Common myeloid progenitor, CD34-positive (primary cell): ENCODE measurements at regions not wholly inside any gene's neighbourhood (a gene's known extent, or its start where the extent isn't known, plus 50 kb on each side); places are given as distances from the start of the nearest gene placed in this dataset.
A peak's percentile ranks its signal among the peaks of the same experiment; 100 is the strongest.
"Not testable (repeated sequence)": the region's sequence is repeated elsewhere in the genome, so short reads cannot be mapped to it uniquely, and the experiment has no call there.

Source experiments
- CTCF ChIA-PET: fragments of 350-600 bp; sonication (Branson Sonifier 250); formaldehyde crosslinking; loops from one replicate; lab custom pipeline; 2021; ENCODE audit warnings: antibody characterized with exemption; lab: Charles Lee
- POLR2A ChIA-PET: fragments of 350-600 bp; sonication (Branson Sonifier 250); formaldehyde crosslinking; loops from one replicate; lab custom pipeline; 2021; ENCODE audit warnings: antibody characterized with exemption; lab: Charles Lee
- DNase-seq, 3 donors: peaks; one replicate each; pipeline versions ENCODE4 v3.0.0 to v3.0.0-alpha.2; 2013
- H3K27ac ChIP-seq, 2 experiments: 1 replicate in 1 of 2; 2 replicates in 1 of 2; pipeline ENCODE4 v1.7.0; 2013; ENCODE audit warnings: inconsistent platforms in 2 of 2, low read length in 2 of 2, mild to moderate bottlenecking in 2 of 2, low read depth in 1 of 2, moderate library complexity in 1 of 2; ENCODE audit not compliant: severe bottlenecking in 2 of 2, insufficient read depth in 1 of 2, poor library complexity in 1 of 2
- H3K27me3 ChIP-seq, 5 experiments: replicated peaks in 2 of 5; 1 replicate in 3 of 5; 2 replicates in 2 of 5; pipeline versions ENCODE4 v1.6.1 to v1.7.0; 2013; ENCODE audit warnings: low read length in 4 of 5, mild to moderate bottlenecking in 2 of 5, moderate library complexity in 2 of 5, inconsistent platforms in 1 of 5; ENCODE audit not compliant: insufficient read depth in 5 of 5, control insufficient read depth in 4 of 5
- H3K36me3 ChIP-seq, 4 experiments: 1 replicate in 2 of 4; 2 replicates in 2 of 4; pipeline versions ENCODE4 v1.6.1 to v1.7.0; 2013; ENCODE audit warnings: low read length in 3 of 4, control low read depth in 1 of 4, mild to moderate bottlenecking in 1 of 4; ENCODE audit not compliant: control insufficient read depth in 4 of 4, insufficient read depth in 4 of 4
- H3K4me1 ChIP-seq, 4 experiments: 1 replicate in 3 of 4; 2 replicates in 1 of 4; pipeline versions ENCODE4 v1.6.1 to v1.7.1; 2013; ENCODE audit warnings: low read length in 3 of 4, mild to moderate bottlenecking in 3 of 4, control low read depth in 1 of 4, inconsistent platforms in 1 of 4, moderate library complexity in 1 of 4; ENCODE audit not compliant: control insufficient read depth in 4 of 4, insufficient read depth in 4 of 4; ENCODE audit errors: control extremely low read depth in 1 of 4
- H3K4me3 ChIP-seq, 7 experiments: 1 replicate in 4 of 7; 2 replicates in 3 of 7; pipeline versions ENCODE4 v1.5.1 to v1.7.0; 2013; ENCODE audit warnings: mild to moderate bottlenecking in 7 of 7, low read length in 6 of 7, moderate library complexity in 6 of 7, inconsistent platforms in 2 of 7, low read depth in 2 of 7, control low read depth in 1 of 7; ENCODE audit not compliant: insufficient read depth in 4 of 7, control insufficient read depth in 1 of 7; ENCODE audit errors: extremely low read depth in 1 of 7
- H3K9me3 ChIP-seq, 5 experiments: 1 replicate in 4 of 5; 2 replicates in 1 of 5; pipeline versions ENCODE4 v1.6.1 to v1.7.1; 2013; ENCODE audit warnings: low read length in 4 of 5, mild to moderate bottlenecking in 2 of 5, inconsistent platforms in 1 of 5, low read depth in 1 of 5, moderate library complexity in 1 of 5; ENCODE audit not compliant: control insufficient read depth in 4 of 5, insufficient read depth in 2 of 5; ENCODE audit errors: control extremely low read depth in 1 of 5
- WGBS: methylation state at CpG from one replicate; pipeline ENCODE4 v1.1.5; 2013; ENCODE audit not compliant: insufficient coverage; 5-methylcytosine and 5-hydroxymethylcytosine counted together

DNA sequence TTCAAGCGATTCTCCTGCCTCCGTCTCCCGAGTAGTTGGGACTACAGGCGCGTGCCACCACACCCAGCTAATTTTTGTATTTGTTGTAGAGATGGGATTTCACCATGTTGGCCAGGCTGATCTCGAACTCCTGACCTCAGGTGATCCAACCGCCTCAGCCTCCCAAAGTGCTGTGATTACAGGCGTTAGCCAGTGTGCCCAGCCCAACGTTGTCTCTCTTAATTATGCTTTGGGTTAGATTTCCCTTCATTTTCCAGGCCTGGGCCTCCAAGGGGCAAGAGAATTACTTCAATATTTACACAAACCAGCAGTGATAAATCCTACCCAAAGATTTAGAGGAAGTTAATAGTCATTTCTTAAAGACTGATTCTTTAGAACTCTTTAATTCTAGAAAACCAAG, 186.7 kb upstream of the PHF14 start:
- H3K27me3 ChIP-seq, H3K27ac ChIP-seq, H3K9me3 ChIP-seq, DNase-seq, H3K4me1 ChIP-seq, H3K4me3 ChIP-seq, CTCF ChIA-PET, POLR2A ChIA-PET, H3K36me3 ChIP-seq: not testable (repeated sequence)
- 100% methylated on average over 5 of the region's 9 CpGs for WGBS

DNA sequence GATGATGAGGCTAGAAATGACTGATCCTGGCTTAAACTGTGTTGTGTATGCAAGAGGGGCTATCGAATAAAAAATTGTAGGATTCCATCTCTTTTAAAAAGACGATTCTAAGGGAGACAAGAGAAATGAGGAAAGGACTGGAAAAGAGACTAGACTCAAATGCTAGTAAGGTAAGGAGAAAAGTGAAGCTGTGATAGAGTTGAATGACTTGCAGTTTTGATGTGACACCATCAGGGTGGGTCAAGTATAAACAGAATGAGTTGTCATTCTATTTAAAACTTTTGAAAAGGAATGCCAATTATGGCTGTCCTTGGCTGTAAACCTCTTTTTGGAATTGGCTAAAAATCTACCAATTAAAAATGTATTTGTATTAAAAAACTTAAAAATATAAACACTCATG, 184.5 kb upstream of the PHF14 start:
- no peak for DNase-seq
- CTCF ChIA-PET, result no interaction called here
- POLR2A ChIA-PET, result no interaction called here
- no peak overlapping the region for H3K27ac ChIP-seq
- H3K4me3 ChIP-seq, result no peak overlapping the region
- no peaks in the 10 kb centered on the region for H3K4me1 ChIP-seq
- no peaks in the 10 kb centered on the region for H3K9me3 ChIP-seq
- WGBS, result 88% methylated on average over 2 of the region's 2 CpGs
- no peaks in the 10 kb centered on the region for H3K27me3 ChIP-seq
- no peaks in the 10 kb centered on the region for H3K36me3 ChIP-seq

DNA sequence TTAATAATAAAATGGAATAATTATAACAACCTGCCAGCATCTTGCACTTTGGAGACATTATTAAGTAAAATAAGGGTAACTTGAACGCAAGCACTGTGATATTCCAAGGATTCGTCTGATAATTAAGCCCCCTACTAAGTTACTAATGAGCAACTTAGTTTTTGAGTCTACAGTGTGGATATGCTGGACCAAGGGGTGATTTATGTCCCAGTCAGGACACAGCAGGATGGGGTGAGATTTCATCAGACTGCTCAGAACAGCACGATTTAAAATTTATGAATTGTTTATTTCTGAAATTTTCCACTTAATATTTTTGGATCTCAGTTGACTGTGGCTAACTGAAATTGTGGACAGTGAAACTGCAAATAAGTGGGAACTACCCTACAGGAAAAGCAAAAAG, 182.8 kb upstream of the PHF14 start:
- POLR2A ChIA-PET, result no interaction called here
- WGBS, result 100% methylated on average over 1 of the region's 3 CpGs

DNA sequence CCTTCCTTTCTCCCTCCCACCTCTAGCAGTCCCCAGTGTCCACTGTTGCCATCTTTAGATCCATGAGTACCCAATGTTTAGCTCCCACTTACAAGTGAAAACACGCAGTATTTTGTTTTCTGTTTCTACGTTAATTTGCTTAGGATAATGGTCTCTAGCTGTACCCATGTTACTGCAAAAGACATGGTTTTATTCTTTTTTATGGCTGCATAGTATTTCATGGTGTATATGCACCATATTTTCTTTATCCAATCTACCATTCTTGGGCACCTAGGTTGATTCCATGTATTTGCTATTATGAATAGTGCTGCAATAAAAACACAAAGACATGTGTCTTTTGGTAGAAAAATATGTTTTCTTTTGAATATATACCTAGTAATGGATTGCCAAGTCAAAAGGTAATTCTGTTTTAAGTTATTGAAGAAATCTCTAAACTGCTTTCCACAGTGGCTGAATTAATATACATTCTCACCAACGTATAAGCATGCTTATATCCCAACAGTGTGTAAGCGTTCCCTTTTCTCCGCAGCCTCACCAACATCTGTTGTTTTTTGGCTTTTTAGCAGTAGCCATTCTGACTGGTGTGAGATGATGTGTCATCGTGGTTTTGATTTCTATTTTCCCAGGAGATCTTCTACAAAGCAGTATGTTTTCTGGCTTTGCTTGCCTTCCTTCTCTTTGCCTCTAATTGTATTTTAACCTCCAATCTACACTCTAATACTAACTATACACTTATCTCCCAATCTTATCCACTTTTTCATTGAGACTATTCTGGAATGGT, 179.5 kb upstream of the PHF14 start:
- ChIA-PET POLR2A (no interaction called here), CTCF (no interaction called here)
- Histone ChIP-seq H3K27ac (no peak overlapping the region), H3K4me3 (no peak overlapping the region), H3K27me3 (no peaks in the 10 kb centered on the region), H3K9me3 (peaks cover 0 to 4% (median 0%) of the 10 kb centered on the region in 5 experiments), H3K4me1 (peaks cover 0 to 4% (median 1%) of the 10 kb centered on the region in 4 experiments), H3K36me3 (no peaks in the 10 kb centered on the region)
- 79% methylated on average over 5 of the region's 6 CpGs for WGBS
- DNase-seq, result peak; percentile 6 to 57 (median 55)

More for the DNA sequence above, 182.8 kb upstream of the PHF14 start:
- Histone ChIP-seq H3K4me1 (peaks cover 0 to 4% (median 1%) of the 10 kb centered on the region in 4 experiments), H3K9me3 (peaks cover 0 to 2% (median 0%) of the 10 kb centered on the region in 5 experiments), H3K27me3 (no peaks in the 10 kb centered on the region), H3K4me3 (no peak overlapping the region), H3K36me3 (no peaks in the 10 kb centered on the region), H3K27ac (no peak overlapping the region)
- CTCF ChIA-PET, result no interaction called here
- DNase-seq, result no peak

GRCh38 chr7:10797157-10797556, 176.5 kb upstream of the PHF14 start:
- 100% methylated on average over 1 of the region's 1 CpG for WGBS
- H3K27me3 ChIP-seq, result no peaks in the 10 kb centered on the region
- no peak overlapping the region for H3K27ac ChIP-seq
- no peak for DNase-seq
- H3K9me3 ChIP-seq, result peaks cover 0 to 4% (median 0%) of the 10 kb centered on the region in 5 experiments
- no peaks in the 10 kb centered on the region for H3K36me3 ChIP-seq
- POLR2A ChIA-PET, result no interaction called here
- H3K4me3 ChIP-seq, result no peak overlapping the region
- H3K4me1 ChIP-seq, result peaks cover 0 to 4% (median 1%) of the 10 kb centered on the region in 4 experiments
- CTCF ChIA-PET, result no interaction called here

GRCh38 chr7:10798044-10798443, 175.6 kb upstream of the PHF14 start:
- POLR2A ChIA-PET, result no interaction called here
- Histone ChIP-seq H3K9me3 (peaks cover 0 to 4% (median 0%) of the 10 kb centered on the region in 5 experiments), H3K27ac (no peak overlapping the region), H3K4me3 (no peak overlapping the region), H3K27me3 (no peaks in the 10 kb centered on the region), H3K36me3 (no peaks in the 10 kb centered on the region), H3K4me1 (peaks cover 0 to 4% (median 1%) of the 10 kb centered on the region in 4 experiments)
- DNase-seq, result no peak
- WGBS, result 92% methylated on average over 5 of the region's 6 CpGs
- CTCF ChIA-PET, result no interaction called here

DNA sequence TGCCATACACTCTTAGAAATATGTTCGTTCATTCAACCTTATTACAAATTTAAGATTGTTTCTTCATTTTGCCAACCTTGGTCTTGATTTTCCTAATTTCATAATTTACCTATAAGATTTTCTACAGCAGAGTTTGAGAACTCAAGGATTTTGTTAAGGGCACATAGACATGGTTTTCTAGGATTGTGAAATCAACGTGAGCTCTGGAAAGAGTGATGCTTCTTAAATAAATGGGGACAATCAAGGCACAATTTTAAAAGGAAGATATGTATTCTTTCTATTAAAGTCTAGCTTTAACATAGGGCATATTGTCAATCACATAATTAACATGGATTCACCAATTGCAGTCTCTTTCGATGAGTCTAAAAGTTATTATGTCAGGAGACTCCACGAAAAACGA, 174.2 kb upstream of the PHF14 start:
- POLR2A ChIA-PET, result no interaction called here
- Histone ChIP-seq H3K36me3 (no peaks in the 10 kb centered on the region), H3K27me3 (no peaks in the 10 kb centered on the region), H3K4me1 (peaks cover 0 to 6% (median under 1%) of the 10 kb centered on the region in 4 experiments), H3K4me3 (no peak overlapping the region), H3K9me3 (peaks cover 0 to 4% (median 0%) of the 10 kb centered on the region in 5 experiments), H3K27ac (no peak overlapping the region)
- DNase-seq, result no peak
- CTCF ChIA-PET, result no interaction called here
- no CpG with 5 or more reads among the region's 5 CpGs for WGBS
